Thyroid gland (tissue), 4 donors: ENCODE measurements at regions not wholly inside any gene's neighbourhood (a gene's known extent, or its start where the extent isn't known, plus 50 kb on each side); places are given as distances from the start of the nearest gene placed in this dataset.

Source experiments
- DNase-seq, 2 donors: peaks; one replicate each; pipeline ENCODE4 v3.0.0-alpha.2; 2019
- H3K27ac ChIP-seq, 3 donors: fragments of 200-600 bp; sonication (generic); 1 replicate in 2 of 3; 2 replicates in 1 of 3; pipeline ENCODE4 v1.5.1; 2016 to 2019; ENCODE audit warnings: mild to moderate bottlenecking in 1 of 3, moderate library complexity in 1 of 3
- H3K27me3 ChIP-seq: fragments of 200-600 bp; sonication (generic); one replicate; pipeline ENCODE4 v1.5.1; 2019
- H3K36me3 ChIP-seq, 2 donors: fragments of 200-600 bp; sonication (generic); one replicate each; pipeline ENCODE4 v1.5.1; 2016 to 2019
- H3K4me1 ChIP-seq, 2 donors: fragments of 200-600 bp; sonication (generic); one replicate each; pipeline ENCODE4 v1.5.1; 2017 to 2019
- H3K4me3 ChIP-seq, 3 donors: fragments of 200-600 bp; sonication (generic); replicated peaks in 1 of 3; 1 replicate in 2 of 3; 2 replicates in 1 of 3; pipeline ENCODE4 v1.5.1; 2016; ENCODE audit warnings: mild to moderate bottlenecking in 1 of 3
- H3K9me3 ChIP-seq: fragments of 200-600 bp; sonication (generic); one replicate; pipeline ENCODE4 v1.5.1; 2017
- CTCF ChIP-seq, 6 experiments: fragments of 200-600 bp in 3 of 6; fragments of 450-650 bp in 3 of 6; sonication (generic) in 3 of 6; IDR thresholded peaks; one replicate each; pipeline ENCODE4 v1.5.1; 2016 to 2019; ENCODE audit warnings: antibody characterized with exemption in 6 of 6, mild to moderate bottlenecking in 2 of 6, inconsistent platforms in 1 of 6, moderate library complexity in 1 of 6
- POLR2A ChIP-seq, 2 donors: fragments of 450-650 bp; IDR thresholded peaks; one replicate each; pipeline ENCODE4 v1.6.1; 2017; ENCODE audit warnings: antibody characterized with exemption in 2 of 2, mild to moderate bottlenecking in 2 of 2, moderate library complexity in 1 of 2
- WGBS, 2 donors: methylation state at CpG; one replicate each; pipeline ENCODE4 v1.1.5; 2017; 5-methylcytosine and 5-hydroxymethylcytosine counted together
- intact Hi-C: fragments of 100-400 bp; cut with DNase I; formaldehyde crosslinking; loops from one replicate; pipeline ENCODE4 v1.15.1; 2023

GRCh38 chr1:17957588-17958267 is 149.9 kb upstream of the IGSF21 start:
- TF ChIP-seq POLR2A (IDR thresholded peaks at IDR 0.05) (no peak), CTCF (IDR thresholded peaks at IDR 0.05) (no peak)
- H3K27me3 ChIP-seq: no peaks in the 10 kb centered on the region
- 48 to 57% methylated on average over 9 to 10 of the region's 10 CpGs for WGBS, 2 donors

GRCh38 chr1:17958704-17959103 is 148.9 kb upstream of the IGSF21 start:
- 13 to 25% methylated on average over 1 of the region's 1 CpG for WGBS, 2 donors
- TF ChIP-seq POLR2A (IDR thresholded peaks at IDR 0.05): no peak
- Histone ChIP-seq H3K36me3 (no peaks in the 10 kb centered on the region), H3K4me3 (no peak overlapping the region), H3K4me1 (no peaks in the 10 kb centered on the region), H3K27ac (no peak overlapping the region), H3K27me3 (no peaks in the 10 kb centered on the region), H3K9me3 (no peaks in the 10 kb centered on the region)
- DNase-seq: no peak
- intact Hi-C loops: no loop called here

More at GRCh38 chr1:17957588-17958267, 149.9 kb upstream of the IGSF21 start:
- intact Hi-C loops: no loop called here
- DNase-seq: no peak
- Histone ChIP-seq H3K36me3 (no peaks in the 10 kb centered on the region), H3K4me1 (no peaks in the 10 kb centered on the region), H3K9me3 (no peaks in the 10 kb centered on the region), H3K4me3 (no peak overlapping the region), H3K27ac (no peak overlapping the region)

GRCh38 chr1:17963513-17963912 is 144.1 kb upstream of the IGSF21 start:
- intact Hi-C loops: no loop called here
- Histone ChIP-seq H3K9me3 (no peaks in the 10 kb centered on the region), H3K36me3 (no peaks in the 10 kb centered on the region), H3K27ac (no peak overlapping the region), H3K4me3 (no peak overlapping the region), H3K27me3 (no peaks in the 10 kb centered on the region), H3K4me1 (no peaks in the 10 kb centered on the region)
- no peak for DNase-seq
- TF ChIP-seq POLR2A (IDR thresholded peaks at IDR 0.05): no peak
- no peak for TF ChIP-seq CTCF (IDR thresholded peaks at IDR 0.05)
- 68 to 77% methylated on average over 10 of the region's 10 CpGs for WGBS, 2 donors

- H3K9me3 ChIP-seq: no peaks in the 10 kb centered on the region
- WGBS, 2 donors: 74 to 77% methylated on average over 5 of the region's 5 CpGs
- TF ChIP-seq POLR2A (IDR thresholded peaks at IDR 0.05): no peak
- no peak for TF ChIP-seq CTCF (IDR thresholded peaks at IDR 0.05)
- no peaks in the 10 kb centered on the region for H3K36me3 ChIP-seq
- no peak for DNase-seq
- no peak overlapping the region for H3K27ac ChIP-seq
- H3K4me1 ChIP-seq: no peaks in the 10 kb centered on the region
- H3K27me3 ChIP-seq: no peaks in the 10 kb centered on the region
- intact Hi-C loops: no loop called here
- no peak overlapping the region for H3K4me3 ChIP-seq
Measured at GRCh38 chr1:17965515-17966100, 142.0 kb upstream of the IGSF21 start.

- no peaks in the 10 kb centered on the region for H3K4me1 ChIP-seq
- no peaks in the 10 kb centered on the region for H3K9me3 ChIP-seq
- no peak overlapping the region for H3K4me3 ChIP-seq
- no peak overlapping the region for H3K27ac ChIP-seq
- intact Hi-C loops: no loop called here
- no peaks in the 10 kb centered on the region for H3K27me3 ChIP-seq
- no peak for DNase-seq
- H3K36me3 ChIP-seq: no peaks in the 10 kb centered on the region
- TF ChIP-seq CTCF (IDR thresholded peaks at IDR 0.05) (no peak), POLR2A (IDR thresholded peaks at IDR 0.05) (no peak)
- 44 to 59% methylated on average over 7 of the region's 7 CpGs for WGBS, 2 donors
Measured at GRCh38 chr1:17966341-17966740, 141.3 kb upstream of the IGSF21 start.
